ENCODE measurements at regions not wholly inside any gene's neighbourhood (a gene's known extent, or its start where the extent isn't known, plus 50 kb on each side); places are given as distances from the start of the nearest gene placed in this dataset.

GRCh38 chr9:88077071-88077617 is 61.1 kb downstream of the SPATA31C2 start:
- no peak for DNase-seq (ENCODE audit: low read depth)

DNA sequence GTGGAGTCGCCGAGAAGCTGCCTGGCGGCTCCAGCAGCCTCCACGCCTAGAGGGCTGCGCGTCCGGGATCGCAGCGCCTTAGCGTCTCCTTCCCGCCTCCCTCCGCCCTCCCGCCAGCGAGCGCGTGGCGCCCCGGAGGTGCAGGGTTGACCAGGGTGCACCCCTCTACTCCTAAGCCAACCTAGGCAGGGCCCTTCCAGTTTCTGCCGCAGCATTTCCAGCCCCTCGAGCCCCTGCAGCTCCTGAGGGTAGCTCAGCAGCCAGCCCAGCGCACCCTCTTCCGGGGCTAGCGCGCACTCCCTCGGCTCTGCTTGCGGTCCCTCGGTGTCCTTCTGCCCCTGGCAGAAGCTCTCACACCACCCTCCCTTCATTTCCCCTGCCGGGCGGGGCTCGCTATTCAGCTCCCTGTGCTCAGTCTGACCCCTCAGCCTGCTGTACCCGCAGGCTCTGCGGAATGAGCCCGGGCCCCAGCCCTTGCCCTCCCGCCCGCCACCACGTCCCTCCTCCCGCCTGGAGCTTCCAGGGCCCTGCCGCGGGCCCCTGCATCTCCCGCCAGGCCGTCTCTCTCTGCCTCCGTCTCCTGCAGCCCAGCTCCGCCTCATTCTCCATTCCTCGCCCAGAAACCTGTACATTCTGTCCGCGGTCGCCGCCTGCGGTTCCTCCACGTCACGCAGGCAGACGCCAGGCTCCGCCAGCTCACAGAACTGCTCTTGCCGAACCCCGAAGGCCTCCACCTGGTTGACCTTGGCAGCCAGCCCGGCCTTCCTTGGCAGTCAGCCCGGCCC is 61.8 kb downstream of the SPATA31C2 start:
- peak; percentile 53 for DNase-seq (ENCODE audit: low read depth)

DNA sequence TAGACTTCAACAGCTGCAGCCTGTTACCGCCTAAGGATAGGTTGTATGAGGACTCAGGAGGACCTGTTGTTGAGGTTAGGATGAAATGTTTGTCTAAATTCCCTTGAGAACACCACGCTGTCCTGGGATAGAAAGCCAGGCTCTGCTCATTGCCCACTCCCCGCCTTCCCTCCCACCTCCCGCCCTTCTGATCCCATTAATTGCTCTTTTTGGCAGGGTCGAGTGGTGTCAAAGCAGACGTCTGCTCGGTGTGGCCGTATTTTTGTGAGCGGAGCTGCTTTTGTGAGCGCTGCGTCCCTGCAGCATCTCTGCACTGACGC is 62.3 kb downstream of the SPATA31C2 start:
- no peak for DNase-seq (ENCODE audit: low read depth)

GRCh38 chr9:88075506-88075905 is 62.8 kb downstream of the SPATA31C2 start:
- DNase-seq (ENCODE audit: low read depth), result no peak

DNA sequence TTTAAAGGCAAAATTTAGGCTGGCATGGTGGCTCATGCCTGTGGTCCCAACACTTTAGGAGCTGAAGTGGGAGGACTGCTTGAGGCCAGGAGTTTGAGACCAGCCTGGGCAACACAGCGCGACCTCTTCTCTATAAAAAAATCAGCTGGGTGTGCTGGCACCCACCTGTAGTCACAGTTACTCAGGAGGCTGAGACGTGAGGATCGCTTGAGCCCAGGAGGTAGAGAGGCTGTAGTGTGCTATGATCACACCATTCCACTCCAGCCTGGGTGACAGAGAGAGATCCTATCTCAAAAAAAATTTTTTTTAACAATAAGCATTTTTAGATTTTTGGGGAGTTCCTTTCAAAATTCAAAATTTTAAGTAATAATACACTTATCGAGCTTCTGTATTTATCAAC is 63.3 kb downstream of the SPATA31C2 start:
- DNase-seq (ENCODE audit: low read depth), result no peak

DNA sequence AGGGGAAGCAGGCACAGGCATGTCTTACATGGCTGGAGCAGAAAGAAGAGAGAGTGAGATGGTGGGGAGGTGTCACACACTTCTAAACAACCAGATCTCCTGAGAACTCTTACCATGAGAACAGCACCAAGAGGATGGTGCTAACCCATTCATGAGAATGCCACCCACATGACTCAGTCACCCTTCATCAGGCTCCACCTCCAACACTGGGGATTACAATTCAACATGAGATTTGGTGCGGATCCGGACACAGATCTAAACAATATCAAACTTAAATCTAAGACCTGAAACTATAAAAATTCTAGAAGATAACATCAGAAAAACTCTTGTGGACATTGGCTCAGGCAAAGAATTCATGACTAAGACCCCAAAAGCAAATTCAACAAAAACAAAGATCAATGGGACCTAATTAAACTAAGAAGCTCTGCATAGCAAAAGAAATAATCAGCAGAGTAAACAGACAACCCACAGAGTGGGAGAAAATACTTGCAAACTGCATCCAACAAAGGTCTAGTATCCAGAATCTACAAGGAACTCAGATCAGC is 65.4 kb downstream of the SPATA31C2 start:
- DNase-seq (ENCODE audit: low read depth), result no peak

- no peak for DNase-seq (ENCODE audit: low read depth)
These were observed 66.9 kb downstream of the SPATA31C2 start for GRCh38 chr9:88071331-88071730.

DNA sequence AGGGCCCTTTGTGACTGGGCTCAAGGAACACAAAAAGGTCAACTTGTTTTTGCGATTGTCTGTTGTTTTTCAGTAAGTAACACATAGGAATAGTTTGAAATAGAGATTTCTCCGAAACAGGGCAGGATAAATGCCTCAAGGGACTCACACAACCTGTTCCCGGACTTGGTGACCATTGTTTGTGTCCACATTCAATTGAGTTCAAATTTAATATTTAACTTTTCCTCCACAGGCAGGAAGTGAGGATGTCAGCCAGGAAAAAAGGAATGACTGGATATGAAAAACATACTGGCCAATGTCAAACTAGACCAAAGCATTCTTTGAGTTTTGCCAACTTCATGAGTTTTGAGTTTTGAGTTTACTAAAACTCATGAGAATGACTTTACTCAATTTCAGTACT is 72.7 kb downstream of the SPATA31C2 start:
- DNase-seq (ENCODE audit: low read depth), result no peak

- DNase-seq (ENCODE audit: low read depth), result no peak
These were observed 73.7 kb downstream of the SPATA31C2 start for GRCh38 chr9:88064554-88064953.

- no peak for DNase-seq (ENCODE audit: low read depth)
These were observed 77.5 kb downstream of the SPATA31C2 start for GRCh38 chr9:88060746-88061145.

GRCh38 chr9:88059469-88059868 is 78.8 kb downstream of the SPATA31C2 start:
- DNase-seq (ENCODE audit: low read depth), result no peak

GRCh38 chr9:88056876-88057275 is 81.4 kb downstream of the SPATA31C2 start:
- no peak for DNase-seq (ENCODE audit: low read depth)

DNA sequence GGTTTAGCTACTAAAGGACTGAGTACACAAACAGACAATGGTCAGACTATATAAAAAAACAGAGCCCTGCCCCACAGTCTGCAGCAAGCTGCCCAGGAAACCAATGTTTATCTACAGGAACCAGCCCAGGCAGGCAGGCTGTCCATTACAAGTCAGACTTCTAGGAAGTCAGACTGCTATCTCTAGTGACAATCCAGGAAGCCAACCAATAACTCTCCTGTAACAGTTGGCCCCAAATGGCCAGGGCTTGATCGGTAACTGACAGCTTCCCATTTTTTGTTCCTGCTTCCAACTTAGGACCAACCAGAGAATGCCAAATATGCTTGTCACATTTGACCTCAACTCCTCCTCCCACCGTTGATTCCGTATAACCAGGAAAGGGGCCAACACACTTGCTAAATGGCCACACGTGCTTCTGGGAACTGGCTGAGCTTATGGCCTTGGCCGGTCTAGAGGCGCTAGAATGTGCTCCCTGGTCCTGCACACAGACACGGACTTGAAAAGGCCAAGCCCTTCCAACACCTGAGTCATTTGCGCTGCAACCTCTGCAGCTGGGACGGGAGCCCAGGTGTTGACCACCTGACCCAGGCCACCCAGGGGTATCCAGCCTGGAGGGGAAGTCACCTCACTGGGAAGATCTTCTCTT is 79.6 kb upstream of the CDK20 start:
- no peak for DNase-seq (ENCODE audit: low read depth)

DNA sequence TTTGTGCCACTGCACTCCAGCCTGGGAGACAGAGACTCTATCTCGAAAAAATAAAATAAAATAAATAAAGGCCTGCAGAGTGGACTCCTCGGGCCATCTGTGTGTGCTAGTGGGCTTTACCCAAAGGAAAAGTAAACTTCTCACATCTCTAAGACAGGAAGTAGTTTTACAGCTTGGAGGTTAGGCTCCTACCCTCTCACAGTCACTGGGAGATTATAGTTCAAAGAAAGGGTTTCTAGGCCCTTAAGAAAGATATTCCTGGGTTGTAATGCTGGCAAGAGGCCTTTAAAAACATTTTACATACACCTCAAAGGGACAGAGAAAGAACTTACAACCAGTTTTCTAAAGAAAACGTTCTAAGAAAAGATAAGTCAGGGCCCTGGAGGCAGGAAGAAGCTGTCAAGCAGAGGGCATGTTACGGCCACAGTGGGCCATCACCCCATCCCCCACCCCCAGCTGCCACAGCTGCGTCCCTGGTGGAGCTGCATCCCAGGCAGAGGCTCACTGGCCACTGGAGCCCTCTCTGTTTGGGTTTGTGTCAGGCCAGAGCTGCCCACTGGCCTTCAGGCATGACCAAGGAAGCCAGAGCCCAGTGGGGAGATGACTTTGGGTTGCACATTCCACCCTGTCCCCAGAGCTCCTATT is 78.1 kb upstream of the CDK20 start:
- DNase-seq (ENCODE audit: low read depth), result no peak

DNA sequence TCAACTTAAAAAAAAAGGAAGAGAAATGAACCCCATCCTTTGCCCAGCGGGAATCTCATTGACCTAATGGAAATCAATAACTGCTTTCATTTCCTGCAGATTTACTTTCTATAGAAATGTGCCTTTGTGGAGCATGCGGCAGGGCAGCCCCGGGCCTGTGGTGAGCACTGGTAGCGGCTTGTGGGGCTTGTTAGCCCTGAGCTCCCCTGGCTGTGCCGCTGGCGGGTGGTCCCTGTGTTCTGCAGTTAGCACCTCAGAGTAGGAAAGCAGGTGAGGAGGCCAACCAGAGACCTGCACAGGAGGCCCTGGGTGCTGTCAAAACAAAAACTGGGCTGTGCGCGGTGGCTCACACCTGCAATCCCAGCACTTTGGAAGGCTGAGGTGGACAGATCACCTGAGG is 76.8 kb upstream of the CDK20 start:
- no peak for DNase-seq (ENCODE audit: low read depth)

DNA sequence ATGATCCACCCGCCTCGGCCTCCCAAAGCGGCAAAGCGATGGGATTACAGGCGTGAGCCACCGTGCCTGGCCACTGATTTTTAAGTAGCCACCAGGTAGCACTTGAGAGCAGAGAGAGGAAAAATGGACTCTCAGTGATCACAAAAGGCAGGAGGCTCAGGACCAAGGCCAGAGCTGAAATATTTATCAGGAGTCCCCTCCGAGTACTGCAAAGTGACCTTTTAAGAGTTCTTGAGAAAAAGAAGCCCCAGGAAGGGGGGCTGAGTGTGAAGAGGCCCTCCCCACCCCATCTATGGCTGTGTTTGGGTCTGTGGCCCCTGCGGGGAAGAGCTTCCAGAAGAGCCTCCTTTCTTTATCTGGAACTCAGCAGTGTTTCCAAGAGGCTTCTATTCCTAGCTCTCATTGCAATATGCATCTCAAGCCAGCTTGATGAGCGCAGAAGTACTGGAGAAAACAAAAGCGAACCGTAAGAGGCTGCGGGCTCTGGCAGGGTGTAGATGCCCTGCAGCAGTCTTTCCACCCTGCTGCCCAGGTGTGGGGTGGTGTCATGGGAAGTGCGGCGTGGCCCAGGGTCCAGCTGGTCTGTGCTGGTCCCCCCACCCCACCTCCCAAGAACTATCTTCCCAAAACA is 75.5 kb upstream of the CDK20 start:
- no peak for DNase-seq (ENCODE audit: low read depth)

DNA sequence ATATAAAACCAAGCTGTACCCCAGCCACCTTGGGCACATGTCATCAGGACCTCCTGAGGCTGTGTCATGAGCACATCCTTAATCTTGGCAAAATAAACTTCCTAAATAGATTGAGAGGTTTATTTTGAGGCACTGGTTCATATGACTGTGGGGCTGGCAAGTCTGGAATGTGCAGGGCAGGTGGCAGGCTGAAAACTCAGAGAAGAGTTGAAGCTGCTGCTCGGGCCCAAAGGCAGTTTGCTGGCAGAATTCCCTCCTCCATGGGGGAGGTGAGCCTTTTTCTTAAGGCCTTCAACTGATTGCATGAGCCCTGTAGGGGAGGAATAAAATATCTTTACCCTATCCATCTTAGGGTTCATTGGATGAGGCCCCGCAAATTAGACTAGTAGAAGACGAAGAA is 72.2 kb upstream of the CDK20 start:
- DNase-seq (ENCODE audit: low read depth), result no peak

DNA sequence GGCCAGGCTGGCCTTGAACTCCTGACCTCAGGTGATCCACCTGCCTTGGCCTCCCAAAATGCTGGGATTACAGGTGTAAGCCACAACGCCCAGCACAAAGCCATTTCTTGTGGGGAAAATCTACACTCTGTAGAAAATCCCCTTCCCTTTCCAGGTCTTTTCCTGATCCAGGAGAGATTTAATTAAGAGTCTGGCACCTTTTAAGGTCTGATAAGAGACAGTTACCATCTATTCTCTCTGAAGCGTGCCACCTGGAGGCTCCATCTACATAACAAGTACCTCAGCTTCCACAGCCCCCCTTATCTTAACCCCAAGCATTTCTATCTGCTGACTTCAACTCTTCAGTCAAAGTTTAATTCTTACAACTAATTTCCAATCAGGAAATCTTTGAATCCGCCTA is 71.4 kb upstream of the CDK20 start:
- DNase-seq (ENCODE audit: low read depth), result no peak

DNA sequence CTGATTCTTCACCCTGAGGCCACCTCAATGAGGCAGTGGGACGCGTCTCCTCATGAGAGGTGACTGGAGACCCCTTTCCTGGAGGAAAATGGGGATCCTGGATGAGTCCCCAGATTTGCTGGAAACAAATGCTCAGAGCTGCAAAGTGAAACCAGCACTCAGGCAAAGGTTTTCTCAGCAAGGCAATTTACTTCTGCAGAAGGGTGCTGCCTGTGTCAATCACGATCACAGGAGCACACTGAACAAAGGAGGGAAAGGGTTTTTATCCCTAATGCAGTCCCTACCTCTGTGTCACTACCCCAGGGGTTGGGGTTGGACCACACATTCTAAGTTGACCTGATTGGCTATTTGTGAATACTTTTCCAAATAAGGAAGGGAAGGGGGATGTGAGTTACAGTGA is 69.9 kb upstream of the CDK20 start:
- DNase-seq (ENCODE audit: low read depth), result no peak

DNA sequence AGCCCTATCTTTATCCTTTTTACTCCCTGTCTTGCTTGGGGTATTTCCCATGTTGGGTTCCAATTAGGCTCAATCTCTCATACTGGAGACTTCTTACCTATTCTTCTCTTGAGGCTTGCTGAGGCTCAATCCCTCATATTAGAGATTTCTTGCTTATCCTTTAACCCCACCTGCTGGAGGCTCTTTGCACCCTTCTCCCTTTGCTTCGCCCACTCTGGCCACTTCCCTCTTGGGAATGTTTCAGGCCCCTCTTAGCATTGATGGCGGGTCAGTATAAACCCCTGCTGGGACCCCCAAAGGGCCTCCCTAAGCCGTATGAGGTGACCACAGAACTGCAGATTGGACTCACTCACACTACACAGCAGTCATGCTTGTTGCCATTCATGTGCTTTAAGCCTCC is 69.3 kb upstream of the CDK20 start:
- DNase-seq (ENCODE audit: low read depth), result no peak

GRCh38 chr9:88041447-88041846 is 67.1 kb upstream of the CDK20 start:
- no peak for DNase-seq (ENCODE audit: low read depth)

DNA sequence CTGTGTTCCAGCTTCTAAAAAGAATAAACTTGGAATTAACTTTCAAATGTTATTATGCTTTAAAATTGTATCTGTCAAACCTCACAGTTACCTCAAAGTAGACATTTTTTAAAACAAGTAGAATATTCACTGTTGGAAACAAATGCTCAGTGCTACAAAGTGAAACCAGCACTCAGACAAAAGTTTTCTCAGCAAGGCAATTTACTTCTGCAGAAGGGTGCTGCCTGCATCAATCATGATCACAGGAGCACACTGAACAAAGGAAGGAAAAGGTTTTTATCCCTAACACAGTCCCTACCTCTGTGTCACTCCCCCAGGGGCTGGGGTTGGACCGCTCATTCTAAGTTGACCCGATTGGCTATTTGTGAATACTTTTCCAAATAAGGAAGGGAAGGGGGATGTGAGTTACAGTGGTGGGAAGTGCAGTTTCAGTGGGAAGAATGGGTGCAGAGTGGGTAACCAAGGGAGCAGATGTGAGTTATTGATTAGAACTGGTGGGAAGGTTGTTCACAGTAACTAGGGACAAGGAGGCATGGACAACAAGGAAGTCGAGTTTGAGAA is 63.0 kb upstream of the CDK20 start:
- DNase-seq (ENCODE audit: low read depth), result no peak

All from non-pigmented ciliary epithelial cell (primary cell).